OCI-LY7 (cell line): ENCODE measurements at regions not wholly inside any gene's neighbourhood (a gene's known extent, or its start where the extent isn't known, plus 50 kb on each side); places are given as distances from the start of the nearest gene placed in this dataset.

Source experiments
- BruUV-seq: library from RNA; stranded (reverse); fragments of 400-500 nt; replicated peaks from 2 replicates; lab custom pipeline; 2021; lab: Mats Ljungman, UMichigan
- CTCF ChIA-PET: fragments of 300-600 bp; sonication (Branson Sonifier 250); formaldehyde crosslinking; loops from one replicate; lab custom pipeline; 2022; ENCODE audit warnings: antibody characterized with exemption; ENCODE audit not compliant: unreplicated experiment; lab: Charles Lee
- POLR2A ChIA-PET: fragments of 300-600 bp; sonication (Branson Sonifier 250); formaldehyde crosslinking; loops from one replicate; lab custom pipeline; 2022; ENCODE audit warnings: antibody characterized with exemption; lab: Charles Lee
- DNase-seq: peaks from one replicate; pipeline ENCODE4 v3.0.0-alpha.2; 2015; ENCODE audit warnings: low spot score
- H2AFZ ChIP-seq: fragments of 200-600 bp; sonication (generic), shearing (Covaris generic); 2 replicates; pipeline ENCODE4 v1.6.1; 2014; ENCODE audit warnings: mild to moderate bottlenecking, antibody characterized with exemption, low read length, moderate library complexity
- H3K27ac ChIP-seq: fragments of 200-600 bp; sonication (generic); 2 replicates; pipeline ENCODE4 v1.5.1; 2014; ENCODE audit warnings: mixed run types, low read depth, mild to moderate bottlenecking, moderate library complexity, low read length, inconsistent platforms; ENCODE audit not compliant: poor library complexity, severe bottlenecking
- H3K36me3 ChIP-seq: fragments of 200-600 bp; sonication (generic); 2 replicates; pipeline ENCODE4 v1.6.1; 2014; ENCODE audit warnings: mild to moderate bottlenecking, antibody characterized with exemption, low read length, moderate library complexity, mixed read lengths; ENCODE audit not compliant: insufficient read depth
- H3K4me1 ChIP-seq: fragments of 200-600 bp; sonication (generic); 2 replicates; pipeline ENCODE4 v1.5.1; 2014; ENCODE audit warnings: mild to moderate bottlenecking, low read length; ENCODE audit not compliant: insufficient read depth, poor library complexity, severe bottlenecking
- H3K4me2 ChIP-seq: fragments of 200-600 bp; sonication (generic); 2 replicates; pipeline ENCODE4 v1.6.1; 2014; ENCODE audit warnings: mild to moderate bottlenecking, low read length
- H3K4me3 ChIP-seq: fragments of 200-600 bp; sonication (generic); 2 replicates; pipeline ENCODE4 v1.5.1; 2014; ENCODE audit warnings: mild to moderate bottlenecking, low read depth, low read length; ENCODE audit not compliant: poor library complexity, severe bottlenecking
- H3K79me2 ChIP-seq: fragments of 200-600 bp; sonication (generic); 2 replicates; pipeline ENCODE4 v1.6.1; 2016; ENCODE audit warnings: low read depth, mild to moderate bottlenecking, low read length, moderate library complexity, mixed read lengths; ENCODE audit not compliant: insufficient read depth
- H3K9me2 ChIP-seq: fragments of 200-600 bp; sonication (generic); 2 replicates; pipeline ENCODE4 v1.6.1; 2016; ENCODE audit warnings: mild to moderate bottlenecking, low read length, mixed read lengths; ENCODE audit not compliant: insufficient read depth
- H3K9me3 ChIP-seq: fragments of 200-600 bp; sonication (generic); 2 replicates; pipeline ENCODE4 v1.6.1; 2014; ENCODE audit warnings: mild to moderate bottlenecking, mixed run types, low read length, mixed read lengths
- H4K20me1 ChIP-seq: fragments of 200-600 bp; sonication (generic); 2 replicates; pipeline ENCODE4 v1.6.1; 2014; ENCODE audit warnings: mild to moderate bottlenecking, antibody characterized with exemption, low read length, moderate library complexity, mixed read lengths; ENCODE audit not compliant: insufficient read depth
- EZH2phosphoT487 ChIP-seq: fragments of 200-600 bp; sonication (generic); IDR thresholded peaks from 2 replicates; pipeline ENCODE4 v1.6.1; 2018; ENCODE audit warnings: low read depth, borderline replicate concordance, mild to moderate bottlenecking, mixed run types, antibody characterized with exemption, low read length, moderate library complexity, mixed read lengths
- intact Hi-C: fragments of 100-400 bp; cut with micrococcal nuclease; formaldehyde crosslinking; loops from one replicate; pipeline ENCODE4 v1.10.0; 2022; ENCODE audit not compliant: unreplicated experiment
- TF ChIP-seq, protein P1 (sequence below): fragments of 200-600 bp; sonication (generic); conservative IDR thresholded peaks from 2 replicates; pipeline ENCODE4 v1.5.1; 2014; ENCODE audit warnings: mild to moderate bottlenecking, antibody characterized with exemption, low read length, moderate library complexity, mixed read lengths

DNA sequence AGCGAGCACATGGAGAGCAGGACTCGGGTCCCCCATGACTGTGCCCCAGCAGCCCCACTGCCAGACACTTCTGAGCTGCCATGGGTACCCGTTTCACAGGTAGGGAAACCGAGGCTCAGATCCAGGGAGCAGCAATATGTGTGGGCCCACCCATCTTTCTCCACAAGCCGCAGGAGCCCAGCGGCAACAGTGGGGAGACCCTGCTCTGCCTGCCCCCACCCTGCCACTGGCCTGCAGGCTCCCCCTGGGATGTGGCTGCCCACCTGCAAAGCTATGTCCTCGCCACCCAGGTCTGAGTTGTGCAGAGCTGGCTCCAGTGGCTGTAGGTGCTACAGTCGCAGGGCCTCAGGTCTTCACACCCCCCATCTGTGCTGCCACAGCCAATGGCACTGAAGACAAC, 50.6 kb upstream of the C1QTNF9B start:
- Histone ChIP-seq H3K9me2 (no peaks in the 10 kb centered on the region), H3K79me2 (no peaks in the 10 kb centered on the region), H4K20me1 (no peaks in the 10 kb centered on the region), H3K36me3 (no peaks in the 10 kb centered on the region), H3K9me3 (no peaks in the 10 kb centered on the region), H3K4me2 (no peak overlapping the region), H2AFZ (no peak overlapping the region), H3K27ac (no peak overlapping the region), H3K4me3 (no peak overlapping the region), H3K4me1 (no peaks in the 10 kb centered on the region)
- ChIA-PET POLR2A (no interaction called here), CTCF (no interaction called here)
- intact Hi-C loops = no loop called here
- no TSS peak for BruUV-seq
- TF ChIP-seq, protein P1, sequence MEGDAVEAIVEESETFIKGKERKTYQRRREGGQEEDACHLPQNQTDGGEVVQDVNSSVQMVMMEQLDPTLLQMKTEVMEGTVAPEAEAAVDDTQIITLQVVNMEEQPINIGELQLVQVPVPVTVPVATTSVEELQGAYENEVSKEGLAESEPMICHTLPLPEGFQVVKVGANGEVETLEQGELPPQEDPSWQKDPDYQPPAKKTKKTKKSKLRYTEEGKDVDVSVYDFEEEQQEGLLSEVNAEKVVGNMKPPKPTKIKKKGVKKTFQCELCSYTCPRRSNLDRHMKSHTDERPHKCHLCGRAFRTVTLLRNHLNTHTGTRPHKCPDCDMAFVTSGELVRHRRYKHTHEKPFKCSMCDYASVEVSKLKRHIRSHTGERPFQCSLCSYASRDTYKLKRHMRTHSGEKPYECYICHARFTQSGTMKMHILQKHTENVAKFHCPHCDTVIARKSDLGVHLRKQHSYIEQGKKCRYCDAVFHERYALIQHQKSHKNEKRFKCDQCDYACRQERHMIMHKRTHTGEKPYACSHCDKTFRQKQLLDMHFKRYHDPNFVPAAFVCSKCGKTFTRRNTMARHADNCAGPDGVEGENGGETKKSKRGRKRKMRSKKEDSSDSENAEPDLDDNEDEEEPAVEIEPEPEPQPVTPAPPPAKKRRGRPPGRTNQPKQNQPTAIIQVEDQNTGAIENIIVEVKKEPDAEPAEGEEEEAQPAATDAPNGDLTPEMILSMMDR = no peak
- no peak for TF ChIP-seq EZH2phosphoT487
- no peak for DNase-seq

DNA sequence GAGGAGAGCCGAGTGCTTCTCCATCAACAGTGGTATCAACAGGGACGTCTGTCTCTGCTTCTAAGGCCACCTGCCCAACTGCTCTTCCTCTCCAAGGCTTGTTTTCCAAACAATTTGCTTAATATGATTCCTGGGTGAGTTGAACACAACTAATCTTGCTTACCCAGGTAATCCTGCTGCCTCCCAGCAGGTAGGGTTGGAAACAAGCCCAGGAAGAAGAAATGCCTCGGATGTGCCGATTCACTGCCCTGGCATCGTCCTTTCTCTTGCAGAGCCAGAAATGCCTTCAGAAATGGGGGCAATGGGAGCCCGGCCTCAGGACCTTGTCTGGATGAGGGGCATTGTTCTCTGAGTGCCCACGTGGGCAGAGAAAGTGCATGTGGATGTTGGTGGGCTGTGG, 51.9 kb upstream of the C1QTNF9B start:
- Histone ChIP-seq H3K9me2 (no peaks in the 10 kb centered on the region), H3K4me1 (no peaks in the 10 kb centered on the region), H3K36me3 (no peaks in the 10 kb centered on the region), H3K4me2 (no peak overlapping the region), H3K9me3 (no peaks in the 10 kb centered on the region), H3K27ac (no peak overlapping the region), H3K4me3 (no peak overlapping the region), H3K79me2 (no peaks in the 10 kb centered on the region), H2AFZ (no peak overlapping the region), H4K20me1 (no peaks in the 10 kb centered on the region)
- CTCF ChIA-PET = no interaction called here
- intact Hi-C loops = no loop called here
- POLR2A ChIA-PET = no interaction called here
- TF ChIP-seq, protein P1 = no peak
- no peak for TF ChIP-seq EZH2phosphoT487
- no peak for DNase-seq
- no TSS peak for BruUV-seq

DNA sequence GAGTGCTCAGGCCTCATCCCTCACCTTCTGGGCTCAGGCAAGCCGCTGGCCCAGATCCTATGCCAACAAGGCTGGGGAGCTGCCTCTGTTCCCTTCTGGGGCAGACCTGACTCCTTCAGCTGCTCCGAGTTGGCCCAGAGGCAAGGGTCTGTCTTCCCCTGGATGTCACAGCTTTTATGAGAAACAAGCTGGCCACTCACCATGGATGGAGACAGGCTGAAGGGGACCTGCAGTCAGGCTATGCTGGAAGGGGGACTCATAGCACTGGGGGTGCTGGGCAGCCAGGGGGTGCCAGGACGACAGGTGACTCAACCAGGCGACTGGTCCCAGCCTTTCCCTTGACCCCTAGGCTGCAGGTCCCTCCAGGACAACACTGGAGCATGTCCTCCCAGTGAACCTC, 52.4 kb upstream of the C1QTNF9B start:
- no peak overlapping the region for H3K27ac ChIP-seq
- no TSS peak for BruUV-seq
- H3K4me2 ChIP-seq = no peak overlapping the region
- ChIA-PET POLR2A (no interaction called here), CTCF (no interaction called here)
- TF ChIP-seq EZH2phosphoT487 = no peak
- TF ChIP-seq, protein P1 = no peak
- no peaks in the 10 kb centered on the region for H3K9me2 ChIP-seq
- H3K9me3 ChIP-seq = no peaks in the 10 kb centered on the region
- no peak overlapping the region for H2AFZ ChIP-seq
- no peak for DNase-seq
- no peaks in the 10 kb centered on the region for H4K20me1 ChIP-seq
- H3K4me3 ChIP-seq = no peak overlapping the region
- H3K4me1 ChIP-seq = no peaks in the 10 kb centered on the region
- intact Hi-C loops = no loop called here
- H3K36me3 ChIP-seq = no peaks in the 10 kb centered on the region
- H3K79me2 ChIP-seq = no peaks in the 10 kb centered on the region
